Mesenchymal stem cell (in vitro differentiated cells and primary cell): ENCODE measurements at regions not wholly inside any gene's neighbourhood (a gene's known extent, or its start where the extent isn't known, plus 50 kb on each side); places are given as distances from the start of the nearest gene placed in this dataset.

Source experiments
- DNase-seq: peaks from one replicate; pipeline ENCODE4 v3.0.0-alpha.2; 2013
- H2AFZ ChIP-seq: one replicate; pipeline ENCODE4 v1.6.1; 2013; ENCODE audit warnings: low read depth, mild to moderate bottlenecking, control low read depth, inconsistent platforms, low read length, moderate library complexity
- H2AK5ac ChIP-seq: 2 replicates; pipeline ENCODE4 v1.6.1; 2013; ENCODE audit warnings: low read length, moderate library complexity, mild to moderate bottlenecking, inconsistent platforms; ENCODE audit not compliant: severe bottlenecking
- H2BK120ac ChIP-seq: one replicate; pipeline ENCODE4 v1.6.1; 2013; ENCODE audit warnings: low read depth, mild to moderate bottlenecking, inconsistent platforms, low read length, moderate library complexity
- H2BK12ac ChIP-seq, 2 experiments: one replicate each; pipeline ENCODE4 v1.6.1; 2013; ENCODE audit warnings: inconsistent platforms in 2 of 2, low read length in 2 of 2, mild to moderate bottlenecking in 2 of 2, moderate library complexity in 2 of 2, control low read depth in 1 of 2
- H2BK15ac ChIP-seq: one replicate; pipeline ENCODE4 v1.6.1; 2013; ENCODE audit warnings: mild to moderate bottlenecking, low read depth, inconsistent platforms; ENCODE audit not compliant: poor library complexity, severe bottlenecking
- H2BK5ac ChIP-seq: 2 replicates; pipeline ENCODE4 v1.6.1; 2013; ENCODE audit warnings: low read depth, mild to moderate bottlenecking, low read length, control low read depth, inconsistent platforms; ENCODE audit not compliant: poor library complexity, severe bottlenecking
- H3K14ac ChIP-seq, 2 experiments: one replicate each; pipeline ENCODE4 v1.6.1; 2013; ENCODE audit warnings: inconsistent platforms in 2 of 2, low read length in 2 of 2, control low read depth in 1 of 2, mild to moderate bottlenecking in 1 of 2, moderate library complexity in 1 of 2
- H3K18ac ChIP-seq, 2 experiments: one replicate each; pipeline ENCODE4 v1.6.1; 2013; ENCODE audit warnings: inconsistent platforms in 2 of 2, low read length in 2 of 2, control low read depth in 1 of 2, low read depth in 1 of 2, mild to moderate bottlenecking in 1 of 2
- H3K23ac ChIP-seq, 2 experiments: one replicate each; pipeline ENCODE4 v1.6.1; 2013; ENCODE audit warnings: inconsistent platforms in 2 of 2, low read length in 2 of 2, mild to moderate bottlenecking in 2 of 2, moderate library complexity in 2 of 2, control low read depth in 1 of 2
- H3K27ac ChIP-seq: 2 replicates; pipeline ENCODE4 v1.5.1; 2013; ENCODE audit warnings: mild to moderate bottlenecking, moderate library complexity, low read length, control low read depth, inconsistent platforms; ENCODE audit not compliant: poor library complexity, severe bottlenecking
- H3K27me3 ChIP-seq, 2 experiments: 2 replicates each; pipeline versions ENCODE4 v1.6.1 to v1.7.0; 2013; ENCODE audit warnings: low read length in 2 of 2, mild to moderate bottlenecking in 2 of 2, moderate library complexity in 2 of 2, control low read depth in 1 of 2, inconsistent platforms in 1 of 2; ENCODE audit not compliant: control insufficient read depth in 1 of 2, insufficient read depth in 1 of 2
- H3K36me3 ChIP-seq, 2 experiments: 2 replicates each; pipeline versions ENCODE4 v1.6.1 to v1.7.0; 2013; ENCODE audit warnings: low read length in 2 of 2, control low read depth in 1 of 2, inconsistent platforms in 1 of 2, low read depth in 1 of 2, mild to moderate bottlenecking in 1 of 2; ENCODE audit not compliant: insufficient read depth in 2 of 2, control insufficient read depth in 1 of 2
- H3K4ac ChIP-seq, 2 experiments: one replicate each; pipeline ENCODE4 v1.6.1; 2013; ENCODE audit warnings: inconsistent platforms in 2 of 2, low read length in 2 of 2, mild to moderate bottlenecking in 2 of 2, moderate library complexity in 2 of 2, control low read depth in 1 of 2, low read depth in 1 of 2
- H3K4me1 ChIP-seq: 2 replicates; pipeline ENCODE4 v1.6.1; 2013; ENCODE audit warnings: low read depth, low read length, control low read depth; ENCODE audit not compliant: control insufficient read depth, insufficient read depth
- H3K4me2 ChIP-seq: 2 replicates; pipeline ENCODE4 v1.6.1; 2013; ENCODE audit warnings: low read length, mild to moderate bottlenecking, inconsistent platforms; ENCODE audit not compliant: poor library complexity, severe bottlenecking
- H3K4me3 ChIP-seq, 2 experiments: 2 replicates each; pipeline versions ENCODE4 v1.5.1 to v1.7.0; 2013; ENCODE audit warnings: low read length in 2 of 2, mild to moderate bottlenecking in 2 of 2, control low read depth in 1 of 2, low read depth in 1 of 2; ENCODE audit not compliant: insufficient read depth in 1 of 2
- H3K79me1 ChIP-seq: replicated peaks from 2 replicates; pipeline ENCODE4 v1.6.1; 2013; ENCODE audit warnings: mild to moderate bottlenecking, control low read depth, low read length, inconsistent platforms; ENCODE audit not compliant: poor library complexity, severe bottlenecking
- H3K9ac ChIP-seq: 2 replicates; pipeline ENCODE4 v1.7.0; 2013; ENCODE audit warnings: mild to moderate bottlenecking, low read length, moderate library complexity
- H3K9me3 ChIP-seq: 2 replicates; pipeline ENCODE4 v1.7.0; 2013; ENCODE audit warnings: mild to moderate bottlenecking, low read length; ENCODE audit not compliant: control insufficient read depth
- H4K8ac ChIP-seq: one replicate; pipeline ENCODE4 v1.6.1; 2013; ENCODE audit warnings: inconsistent platforms, mild to moderate bottlenecking, low read length, moderate library complexity
- H4K91ac ChIP-seq: one replicate; pipeline ENCODE4 v1.6.1; 2013; ENCODE audit warnings: mild to moderate bottlenecking, low read length, inconsistent platforms
- WGBS: methylation state at CpG from one replicate; pipeline ENCODE4 v1.1.7; 2013; ENCODE audit warnings: mixed read lengths; 5-methylcytosine and 5-hydroxymethylcytosine counted together

DNA sequence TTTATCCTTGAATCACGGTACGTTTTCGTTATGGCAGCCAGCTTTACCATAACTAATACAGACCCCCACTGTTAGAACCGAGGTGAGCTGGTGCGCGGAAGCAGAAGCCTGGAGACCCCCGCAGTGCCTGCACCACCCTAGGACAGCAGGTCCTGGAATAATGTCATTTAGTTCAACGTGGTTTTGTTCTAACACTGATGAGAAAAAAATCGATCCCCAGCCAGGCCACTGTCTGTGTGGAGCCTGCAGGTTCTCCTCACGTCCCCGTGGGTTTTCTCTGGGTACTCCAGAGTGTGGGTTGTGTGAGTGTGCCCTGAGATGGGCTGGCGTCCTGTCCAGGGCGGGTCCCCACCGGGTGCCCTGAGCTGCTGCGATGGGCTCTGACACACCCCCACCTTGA, 69.9 kb upstream of the ST3GAL5 start:
- no peak overlapping the region for H3K23ac ChIP-seq
- no peak overlapping the region for H3K27ac ChIP-seq
- no peak overlapping the region for H2BK15ac ChIP-seq
- no peak overlapping the region for H3K4me3 ChIP-seq
- no peak overlapping the region for H3K9ac ChIP-seq
- H3K14ac ChIP-seq: no peak overlapping the region
- H3K4me2 ChIP-seq: no peak overlapping the region
- H2AFZ ChIP-seq: no peak overlapping the region
- no peak overlapping the region for H4K91ac ChIP-seq
- H4K8ac ChIP-seq: no peak overlapping the region
- H2BK120ac ChIP-seq: peak overlapping the region; percentile 30
- H3K79me1 ChIP-seq: no peaks in the 10 kb centered on the region
- no peak overlapping the region for H3K4ac ChIP-seq
- H2BK12ac ChIP-seq: no peak overlapping the region
- no peak for DNase-seq
- WGBS: 90% methylated on average over 11 of the region's 15 CpGs
- H3K18ac ChIP-seq: no peak overlapping the region
- H3K9me3 ChIP-seq: peaks cover 6% of the 10 kb centered on the region
- no peak overlapping the region for H2BK5ac ChIP-seq
- peaks cover 0 to 4% of the 10 kb centered on the region in 2 experiments for H3K36me3 ChIP-seq
- peaks cover 0 to 9% of the 10 kb centered on the region in 2 experiments for H3K27me3 ChIP-seq
- peaks cover under 1% of the 10 kb centered on the region for H3K4me1 ChIP-seq
- H2AK5ac ChIP-seq: no peak overlapping the region

DNA sequence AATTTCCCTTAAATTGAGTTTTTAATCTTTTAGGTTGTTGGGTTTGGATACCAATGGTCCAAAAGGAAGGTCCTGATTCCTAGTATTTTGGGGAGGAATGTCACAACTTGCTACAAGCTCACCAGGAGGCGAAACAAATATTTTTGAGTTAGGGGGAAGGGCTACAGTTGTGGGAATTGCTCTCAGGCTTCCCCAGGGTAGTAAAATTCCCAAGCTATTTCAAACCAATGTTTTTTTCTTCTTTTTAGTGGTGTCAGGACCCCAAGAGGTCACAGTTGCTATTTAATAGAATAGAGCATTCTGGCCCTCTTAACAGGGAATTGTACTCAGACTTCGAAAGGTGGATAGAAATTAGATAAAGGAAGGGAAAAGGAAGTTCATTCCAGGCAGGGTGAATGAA, 68.5 kb upstream of the ST3GAL5 start:
- DNase-seq: no peak
- Histone ChIP-seq H2BK15ac (no peak overlapping the region), H2AK5ac (no peak overlapping the region), H3K9me3 (peaks cover 6% of the 10 kb centered on the region), H3K36me3 (peaks cover 0 to 4% of the 10 kb centered on the region in 2 experiments), H3K23ac (no peak overlapping the region), H3K14ac (no peak overlapping the region), H2BK5ac (no peak overlapping the region), H3K4me3 (no peak overlapping the region), H3K27ac (no peak overlapping the region), H3K18ac (no peak overlapping the region), H2BK12ac (no peak overlapping the region), H3K9ac (no peak overlapping the region), H3K4me2 (no peak overlapping the region), H3K4ac (no peak overlapping the region), H2BK120ac (no peak overlapping the region), H3K4me1 (peaks cover 4% of the 10 kb centered on the region), H2AFZ (no peak overlapping the region), H3K27me3 (peaks cover 0 to 12% of the 10 kb centered on the region in 2 experiments), H4K91ac (no peak overlapping the region), H3K79me1 (no peaks in the 10 kb centered on the region), H4K8ac (no peak overlapping the region)
- 100% methylated on average over 2 of the region's 2 CpGs for WGBS

DNA sequence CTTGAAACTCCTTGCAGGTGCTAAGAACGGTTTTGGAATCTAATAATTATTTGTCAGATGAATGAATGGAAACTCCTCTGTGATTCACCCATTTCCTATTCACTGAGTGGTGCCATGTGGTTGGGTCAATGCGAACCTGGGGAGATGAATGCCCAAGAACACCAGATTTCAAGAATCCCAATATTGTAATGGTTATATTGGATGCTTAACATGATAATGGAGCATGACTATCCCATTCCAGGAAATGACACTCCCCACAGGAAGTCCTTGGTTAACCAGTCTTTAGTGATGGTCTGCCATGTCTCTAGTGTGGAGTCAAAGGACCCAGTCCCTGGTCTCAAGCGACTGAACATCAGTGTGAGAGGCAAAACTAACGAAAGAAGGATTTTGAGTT, 67.9 kb upstream of the ST3GAL5 start:
- Histone ChIP-seq H3K27ac (no peak overlapping the region), H2AFZ (no peak overlapping the region), H3K23ac (no peak overlapping the region), H3K9me3 (peaks cover 6% of the 10 kb centered on the region), H2BK12ac (no peak overlapping the region), H2BK15ac (no peak overlapping the region), H3K4me1 (peaks cover 4% of the 10 kb centered on the region), H3K36me3 (peaks cover 0 to 2% of the 10 kb centered on the region in 2 experiments), H3K4me2 (no peak overlapping the region), H3K4ac (no peak overlapping the region), H3K9ac (no peak overlapping the region), H4K8ac (no peak overlapping the region), H3K4me3 (no peak overlapping the region), H4K91ac (no peak overlapping the region), H2AK5ac (no peak overlapping the region), H2BK120ac (no peak overlapping the region), H3K14ac (no peak overlapping the region), H3K27me3 (peaks cover 0 to 17% of the 10 kb centered on the region in 2 experiments), H3K79me1 (no peaks in the 10 kb centered on the region), H3K18ac (no peak overlapping the region), H2BK5ac (no peak overlapping the region)
- WGBS: 81% methylated on average over 2 of the region's 4 CpGs
- no peak for DNase-seq

DNA sequence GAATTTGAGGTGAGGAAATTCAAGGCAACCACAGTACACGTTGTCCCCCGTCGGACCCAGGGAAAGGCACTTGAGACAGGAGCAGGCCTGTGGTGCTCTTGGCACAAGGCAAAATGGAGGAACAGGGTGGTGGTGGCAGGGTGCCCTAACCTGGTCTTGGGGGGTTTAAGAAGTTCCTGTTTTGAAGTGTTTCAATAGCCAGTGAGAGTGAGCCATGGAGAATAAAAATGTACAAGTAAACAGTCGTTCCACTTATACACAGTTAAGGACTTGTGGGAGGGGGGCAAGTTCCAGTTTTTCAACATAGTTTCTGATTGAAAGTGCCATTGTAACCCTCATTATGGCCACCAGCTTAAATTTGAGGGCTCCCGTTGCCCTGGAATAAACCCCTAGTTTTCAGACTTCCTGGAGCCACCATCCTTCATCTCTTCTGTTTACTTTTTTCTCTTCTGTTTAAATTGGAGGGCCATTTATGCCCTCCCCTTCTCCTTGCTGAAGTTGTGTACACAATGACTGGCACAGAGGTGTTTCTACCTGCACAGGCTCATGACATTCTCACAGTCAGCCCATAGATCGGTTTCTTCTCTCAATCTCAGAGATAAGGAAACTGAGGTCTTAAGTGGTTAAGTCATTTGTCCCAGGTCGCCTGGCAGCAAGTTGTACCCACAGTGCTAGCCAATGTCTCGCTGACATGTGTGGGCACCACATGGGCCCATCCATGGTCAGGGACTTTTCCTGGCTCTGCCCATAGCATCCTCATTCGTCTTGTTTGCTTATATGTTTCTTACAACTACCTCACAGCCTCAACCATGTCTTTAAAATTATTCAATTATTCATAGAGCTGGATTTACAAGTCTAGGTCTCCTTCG, 66.0 kb upstream of the ST3GAL5 start:
- Histone ChIP-seq H2BK15ac (no peak overlapping the region), H2BK12ac (no peak overlapping the region), H3K4me3 (no peak overlapping the region), H3K4ac (no peak overlapping the region), H3K9ac (no peak overlapping the region), H3K23ac (no peak overlapping the region), H3K18ac (peak overlapping the region in 1 of 2 experiments; percentile 3), H2AFZ (no peak overlapping the region), H3K36me3 (no peaks in the 10 kb centered on the region), H2AK5ac (no peak overlapping the region), H3K27ac (no peak overlapping the region), H3K4me1 (peaks cover 4% of the 10 kb centered on the region), H2BK120ac (no peak overlapping the region), H3K4me2 (no peak overlapping the region), H4K8ac (no peak overlapping the region), H2BK5ac (no peak overlapping the region), H3K27me3 (peaks cover 0 to 25% of the 10 kb centered on the region in 2 experiments), H4K91ac (peak overlapping the region; percentile 52), H3K79me1 (no peaks in the 10 kb centered on the region), H3K9me3 (no peaks in the 10 kb centered on the region), H3K14ac (no peak overlapping the region)
- WGBS: 88% methylated on average over 10 of the region's 10 CpGs
- DNase-seq: no peak
